ENCODE measurements at regions not wholly inside any gene's neighbourhood (a gene's known extent, or its start where the extent isn't known, plus 50 kb on each side); places are given as distances from the start of the nearest gene placed in this dataset.

GRCh38 chr2:8575834-8576423 lies 105.9 kb upstream of the ID2 start:
- H3K27ac ChIP-seq (ENCODE audit: low read length): no peak overlapping the region
- no peak overlapping the region for H3K9ac ChIP-seq (ENCODE audit: low read depth, low read length)
- H3K4me1 ChIP-seq (ENCODE audit: insufficient read depth, low read length): no peaks in the 10 kb centered on the region
- no peak overlapping the region for H3K4me3 ChIP-seq (ENCODE audit: low read length)
- H3K9me3 ChIP-seq (ENCODE audit: insufficient read depth, low read depth, low read length): no peaks in the 10 kb centered on the region
- no peaks in the 10 kb centered on the region; the same call in 1 of the 2 replicates for H3K27me3 ChIP-seq (ENCODE audit: insufficient read depth, low read length)
- H3K36me3 ChIP-seq (ENCODE audit: insufficient read depth, low read depth, low read length): no peaks in the 10 kb centered on the region

- H3K9ac ChIP-seq (ENCODE audit: low read depth, low read length): no peak overlapping the region
These were observed 105.2 kb upstream of the ID2 start for GRCh38 chr2:8576525-8577167.

GRCh38 chr2:8577573-8577972 lies 104.3 kb upstream of the ID2 start:
- Histone ChIP-seq H3K27me3 (ENCODE audit: insufficient read depth, low read length) (no peaks in the 10 kb centered on the region; the same call in 1 of the 2 replicates), H3K4me1 (ENCODE audit: insufficient read depth, low read length) (no peaks in the 10 kb centered on the region)

More at GRCh38 chr2:8576525-8577167, 105.2 kb upstream of the ID2 start:
- H3K36me3 ChIP-seq (ENCODE audit: insufficient read depth, low read depth, low read length): no peaks in the 10 kb centered on the region
- H3K27me3 ChIP-seq (ENCODE audit: insufficient read depth, low read length): no peaks in the 10 kb centered on the region; the same call in 1 of the 2 replicates
- no peak overlapping the region for H3K27ac ChIP-seq (ENCODE audit: low read length)
- no peaks in the 10 kb centered on the region for H3K4me1 ChIP-seq (ENCODE audit: insufficient read depth, low read length)
- no peak overlapping the region for H3K4me3 ChIP-seq (ENCODE audit: low read length)
- H3K9me3 ChIP-seq (ENCODE audit: insufficient read depth, low read depth, low read length): no peaks in the 10 kb centered on the region

GRCh38 chr2:8578335-8579244 lies 103.3 kb upstream of the ID2 start:
- Histone ChIP-seq H3K9me3 (ENCODE audit: insufficient read depth, low read depth, low read length) (no peaks in the 10 kb centered on the region), H3K9ac (ENCODE audit: low read depth, low read length) (no peak overlapping the region), H3K27ac (ENCODE audit: low read length) (no peak overlapping the region), H3K4me1 (ENCODE audit: insufficient read depth, low read length) (peaks cover 4% of the 10 kb centered on the region; the same call in 1 of the 2 replicates), H3K27me3 (ENCODE audit: insufficient read depth, low read length) (no peaks in the 10 kb centered on the region; the same call in 1 of the 2 replicates), H3K36me3 (ENCODE audit: insufficient read depth, low read depth, low read length) (no peaks in the 10 kb centered on the region), H3K4me3 (ENCODE audit: low read length) (no peak overlapping the region)

More at GRCh38 chr2:8577573-8577972, 104.3 kb upstream of the ID2 start:
- Histone ChIP-seq H3K27ac (ENCODE audit: low read length) (no peak overlapping the region), H3K9me3 (ENCODE audit: insufficient read depth, low read depth, low read length) (no peaks in the 10 kb centered on the region), H3K9ac (ENCODE audit: low read depth, low read length) (no peak overlapping the region), H3K4me3 (ENCODE audit: low read length) (no peak overlapping the region), H3K36me3 (ENCODE audit: insufficient read depth, low read depth, low read length) (no peaks in the 10 kb centered on the region)

GRCh38 chr2:8579485-8580085 lies 102.3 kb upstream of the ID2 start:
- Histone ChIP-seq H3K36me3 (ENCODE audit: insufficient read depth, low read depth, low read length) (no peaks in the 10 kb centered on the region), H3K4me3 (ENCODE audit: low read length) (no peak overlapping the region), H3K9ac (ENCODE audit: low read depth, low read length) (no peak overlapping the region), H3K27me3 (ENCODE audit: insufficient read depth, low read length) (peaks cover 2% of the 10 kb centered on the region; the same call in 1 of the 2 replicates), H3K9me3 (ENCODE audit: insufficient read depth, low read depth, low read length) (no peaks in the 10 kb centered on the region), H3K27ac (ENCODE audit: low read length) (no peak overlapping the region), H3K4me1 (ENCODE audit: insufficient read depth, low read length) (peaks cover 4% of the 10 kb centered on the region; the same call in 1 of the 2 replicates)

- H3K9me3 ChIP-seq (ENCODE audit: insufficient read depth, low read depth, low read length): no peaks in the 10 kb centered on the region
- no peaks in the 10 kb centered on the region for H3K36me3 ChIP-seq (ENCODE audit: insufficient read depth, low read depth, low read length)
- peaks cover 4% of the 10 kb centered on the region; the same call in 1 of the 2 replicates for H3K4me1 ChIP-seq (ENCODE audit: insufficient read depth, low read length)
- H3K4me3 ChIP-seq (ENCODE audit: low read length): no peak overlapping the region
- H3K27ac ChIP-seq (ENCODE audit: low read length): no peak overlapping the region
- H3K9ac ChIP-seq (ENCODE audit: low read depth, low read length): no peak overlapping the region
- peaks cover 5% of the 10 kb centered on the region; the same call in 1 of the 2 replicates for H3K27me3 ChIP-seq (ENCODE audit: insufficient read depth, low read length)
These were observed 101.3 kb upstream of the ID2 start for GRCh38 chr2:8580316-8581233.

- H3K9ac ChIP-seq (ENCODE audit: low read depth, low read length): no peak overlapping the region
These were observed 100.7 kb upstream of the ID2 start for GRCh38 chr2:8581234-8581561.

GRCh38 chr2:8581601-8582041 lies 100.2 kb upstream of the ID2 start:
- no peak overlapping the region for H3K27ac ChIP-seq (ENCODE audit: low read length)
- no peaks in the 10 kb centered on the region for H3K9me3 ChIP-seq (ENCODE audit: insufficient read depth, low read depth, low read length)
- peaks cover 14% of the 10 kb centered on the region for H3K27me3 ChIP-seq (ENCODE audit: insufficient read depth, low read length)
- no peak overlapping the region for H3K4me3 ChIP-seq (ENCODE audit: low read length)
- H3K9ac ChIP-seq (ENCODE audit: low read depth, low read length): no peak overlapping the region
- H3K36me3 ChIP-seq (ENCODE audit: insufficient read depth, low read depth, low read length): no peaks in the 10 kb centered on the region
- H3K4me1 ChIP-seq (ENCODE audit: insufficient read depth, low read length): peaks cover 7% of the 10 kb centered on the region; the same call in 1 of the 2 replicates

More at GRCh38 chr2:8581234-8581561, 100.7 kb upstream of the ID2 start:
- no peak overlapping the region for H3K27ac ChIP-seq (ENCODE audit: low read length)
- H3K27me3 ChIP-seq (ENCODE audit: insufficient read depth, low read length): peaks cover 9% of the 10 kb centered on the region
- H3K9me3 ChIP-seq (ENCODE audit: insufficient read depth, low read depth, low read length): no peaks in the 10 kb centered on the region
- no peak overlapping the region for H3K4me3 ChIP-seq (ENCODE audit: low read length)
- H3K4me1 ChIP-seq (ENCODE audit: insufficient read depth, low read length): peaks cover 7% of the 10 kb centered on the region; the same call in 1 of the 2 replicates
- H3K36me3 ChIP-seq (ENCODE audit: insufficient read depth, low read depth, low read length): no peaks in the 10 kb centered on the region

- Histone ChIP-seq H3K4me1 (ENCODE audit: insufficient read depth, low read length) (peaks cover 7% of the 10 kb centered on the region; the same call in 1 of the 2 replicates), H3K9ac (ENCODE audit: low read depth, low read length) (no peak overlapping the region), H3K9me3 (ENCODE audit: insufficient read depth, low read depth, low read length) (no peaks in the 10 kb centered on the region), H3K36me3 (ENCODE audit: insufficient read depth, low read depth, low read length) (no peaks in the 10 kb centered on the region), H3K27ac (ENCODE audit: low read length) (no peak overlapping the region), H3K4me3 (ENCODE audit: low read length) (no peak overlapping the region), H3K27me3 (ENCODE audit: insufficient read depth, low read length) (peaks cover 18% of the 10 kb centered on the region)
These were observed 99.7 kb upstream of the ID2 start for GRCh38 chr2:8582191-8582590.

GRCh38 chr2:8582651-8583399 lies 99.0 kb upstream of the ID2 start:
- no peak overlapping the region for H3K9ac ChIP-seq (ENCODE audit: low read depth, low read length)
- no peaks in the 10 kb centered on the region for H3K9me3 ChIP-seq (ENCODE audit: insufficient read depth, low read depth, low read length)
- no peak overlapping the region for H3K27ac ChIP-seq (ENCODE audit: low read length)
- no peak overlapping the region for H3K4me3 ChIP-seq (ENCODE audit: low read length)
- H3K27me3 ChIP-seq (ENCODE audit: insufficient read depth, low read length): peaks cover 18% of the 10 kb centered on the region
- H3K36me3 ChIP-seq (ENCODE audit: insufficient read depth, low read depth, low read length): no peaks in the 10 kb centered on the region
- H3K4me1 ChIP-seq (ENCODE audit: insufficient read depth, low read length): peaks cover 7% of the 10 kb centered on the region; the same call in 1 of the 2 replicates
